ENCODE measurements at regions not wholly inside any gene's neighbourhood (a gene's known extent, or its start where the extent isn't known, plus 50 kb on each side); places are given as distances from the start of the nearest gene placed in this dataset.

DNA sequence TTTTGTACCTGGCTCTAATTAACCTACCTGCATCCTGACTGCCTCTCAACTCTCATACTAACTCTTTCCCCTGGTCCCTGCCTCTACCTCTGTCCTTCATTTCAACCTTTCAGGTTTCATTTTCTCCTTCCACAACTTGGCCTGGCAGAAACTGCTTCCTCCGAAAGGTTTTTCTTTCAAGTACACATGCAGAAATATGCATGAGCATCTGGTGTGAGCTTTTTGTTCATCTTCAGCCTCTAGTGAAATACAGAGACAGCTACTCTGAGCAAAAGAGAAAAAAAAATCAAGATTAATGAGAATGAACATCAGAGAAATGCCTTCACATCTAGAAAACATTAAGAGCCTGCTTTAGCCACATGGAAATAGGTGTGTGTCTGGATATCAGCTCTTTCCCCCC lies 297.9 kb upstream of the PCSK5 start:
- Histone ChIP-seq H3K79me2 (ENCODE audit: insufficient read depth, low read length) (no peaks in the 10 kb centered on the region), H3K9ac (ENCODE audit: low read length) (no peak overlapping the region), H3K4me2 (ENCODE audit: low read length) (no peak overlapping the region), H2AFZ (ENCODE audit: low read depth, low read length, poor library complexity, severe bottlenecking) (no peak overlapping the region), H4K20me1 (ENCODE audit: insufficient read depth) (no peaks in the 10 kb centered on the region), H3K27me3 (ENCODE audit: insufficient read depth, low read length) (0 out of 2 replicates have a peak, but pooled peaks cover 8% of the 10 kb centered on the region), H3K27ac (ENCODE audit: low read depth, low read length) (no peak overlapping the region), H3K36me3 (ENCODE audit: control insufficient read depth in 1 of 2, insufficient read depth in 2 of 2, low read length in 2 of 2) (no peaks in the 10 kb centered on the region), H3K9me2 (ENCODE audit: insufficient read depth) (no peaks in the 10 kb centered on the region), H3K4me3 (replicated peaks in 1 of 2; ENCODE audit: low read depth in 1 of 2, low read length in 2 of 2) (no peak overlapping the region), H3K4me1 (ENCODE audit: control insufficient read depth in 1 of 2, insufficient read depth in 2 of 2, low read length in 2 of 2) (no peaks in the 10 kb centered on the region), H3K9me3 (ENCODE audit: control insufficient read depth in 1 of 2, insufficient read depth in 1 of 2, low read depth in 1 of 2, low read length in 2 of 2) (no peaks in the 10 kb centered on the region)
- POLR2A ChIA-PET: no interaction called here
- TF ChIP-seq CBX3 (IDR thresholded peaks at IDR 0.05; ENCODE audit: low read depth) (no peak), SRF (IDR thresholded peaks at IDR 0.05; ENCODE audit: low read depth) (no peak), CEBPB (IDR thresholded peaks at IDR 0.05; ENCODE audit: low read depth) (no peak), POLR2AphosphoS5 (IDR thresholded peaks at IDR 0.05; ENCODE audit: low read depth, low read length) (no peak), YY1 (IDR thresholded peaks at IDR 0.05; ENCODE audit: extremely low read depth, insufficient replicate concordance, low read depth, low read length) (no peak), ELF1 (IDR thresholded peaks at IDR 0.05; ENCODE audit: borderline replicate concordance, low read depth) (no peak), RAD21 (IDR thresholded peaks at IDR 0.05; ENCODE audit: low read depth) (no peak), TCF7L2 (IDR thresholded peaks at IDR 0.05; ENCODE audit: borderline replicate concordance, extremely low read depth, insufficient read depth, insufficient read length) (no peak), EGR1 (IDR thresholded peaks at IDR 0.05; ENCODE audit: low read depth) (no peak), SIN3A (IDR thresholded peaks at IDR 0.05; ENCODE audit: low read depth) (no peak), FOSL1 (IDR thresholded peaks at IDR 0.05; ENCODE audit: low read depth) (no peak), ZFX (IDR thresholded peaks at IDR 0.05) (no peak), POLR2A (IDR thresholded peaks at IDR 0.05; ENCODE audit: borderline replicate concordance, extremely low read depth, insufficient read depth, insufficient read length) (no peak), SP1 (IDR thresholded peaks at IDR 0.05; ENCODE audit: low read depth) (no peak), EZH2 (IDR thresholded peaks at IDR 0.05) (no peak)
- TF ChIP-seq, protein P1, sequence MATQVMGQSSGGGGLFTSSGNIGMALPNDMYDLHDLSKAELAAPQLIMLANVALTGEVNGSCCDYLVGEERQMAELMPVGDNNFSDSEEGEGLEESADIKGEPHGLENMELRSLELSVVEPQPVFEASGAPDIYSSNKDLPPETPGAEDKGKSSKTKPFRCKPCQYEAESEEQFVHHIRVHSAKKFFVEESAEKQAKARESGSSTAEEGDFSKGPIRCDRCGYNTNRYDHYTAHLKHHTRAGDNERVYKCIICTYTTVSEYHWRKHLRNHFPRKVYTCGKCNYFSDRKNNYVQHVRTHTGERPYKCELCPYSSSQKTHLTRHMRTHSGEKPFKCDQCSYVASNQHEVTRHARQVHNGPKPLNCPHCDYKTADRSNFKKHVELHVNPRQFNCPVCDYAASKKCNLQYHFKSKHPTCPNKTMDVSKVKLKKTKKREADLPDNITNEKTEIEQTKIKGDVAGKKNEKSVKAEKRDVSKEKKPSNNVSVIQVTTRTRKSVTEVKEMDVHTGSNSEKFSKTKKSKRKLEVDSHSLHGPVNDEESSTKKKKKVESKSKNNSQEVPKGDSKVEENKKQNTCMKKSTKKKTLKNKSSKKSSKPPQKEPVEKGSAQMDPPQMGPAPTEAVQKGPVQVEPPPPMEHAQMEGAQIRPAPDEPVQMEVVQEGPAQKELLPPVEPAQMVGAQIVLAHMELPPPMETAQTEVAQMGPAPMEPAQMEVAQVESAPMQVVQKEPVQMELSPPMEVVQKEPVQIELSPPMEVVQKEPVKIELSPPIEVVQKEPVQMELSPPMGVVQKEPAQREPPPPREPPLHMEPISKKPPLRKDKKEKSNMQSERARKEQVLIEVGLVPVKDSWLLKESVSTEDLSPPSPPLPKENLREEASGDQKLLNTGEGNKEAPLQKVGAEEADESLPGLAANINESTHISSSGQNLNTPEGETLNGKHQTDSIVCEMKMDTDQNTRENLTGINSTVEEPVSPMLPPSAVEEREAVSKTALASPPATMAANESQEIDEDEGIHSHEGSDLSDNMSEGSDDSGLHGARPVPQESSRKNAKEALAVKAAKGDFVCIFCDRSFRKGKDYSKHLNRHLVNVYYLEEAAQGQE (IDR thresholded peaks at IDR 0.05; ENCODE audit: low read depth): no peak
- TF ChIP-seq, protein P2, sequence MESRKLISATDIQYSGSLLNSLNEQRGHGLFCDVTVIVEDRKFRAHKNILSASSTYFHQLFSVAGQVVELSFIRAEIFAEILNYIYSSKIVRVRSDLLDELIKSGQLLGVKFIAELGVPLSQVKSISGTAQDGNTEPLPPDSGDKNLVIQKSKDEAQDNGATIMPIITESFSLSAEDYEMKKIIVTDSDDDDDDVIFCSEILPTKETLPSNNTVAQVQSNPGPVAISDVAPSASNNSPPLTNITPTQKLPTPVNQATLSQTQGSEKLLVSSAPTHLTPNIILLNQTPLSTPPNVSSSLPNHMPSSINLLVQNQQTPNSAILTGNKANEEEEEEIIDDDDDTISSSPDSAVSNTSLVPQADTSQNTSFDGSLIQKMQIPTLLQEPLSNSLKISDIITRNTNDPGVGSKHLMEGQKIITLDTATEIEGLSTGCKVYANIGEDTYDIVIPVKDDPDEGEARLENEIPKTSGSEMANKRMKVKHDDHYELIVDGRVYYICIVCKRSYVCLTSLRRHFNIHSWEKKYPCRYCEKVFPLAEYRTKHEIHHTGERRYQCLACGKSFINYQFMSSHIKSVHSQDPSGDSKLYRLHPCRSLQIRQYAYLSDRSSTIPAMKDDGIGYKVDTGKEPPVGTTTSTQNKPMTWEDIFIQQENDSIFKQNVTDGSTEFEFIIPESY (IDR thresholded peaks at IDR 0.05; ENCODE audit: extremely low read depth, insufficient replicate concordance, low read length): no peak
- TF ChIP-seq, protein P3, sequence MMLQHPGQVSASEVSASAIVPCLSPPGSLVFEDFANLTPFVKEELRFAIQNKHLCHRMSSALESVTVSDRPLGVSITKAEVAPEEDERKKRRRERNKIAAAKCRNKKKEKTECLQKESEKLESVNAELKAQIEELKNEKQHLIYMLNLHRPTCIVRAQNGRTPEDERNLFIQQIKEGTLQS (IDR thresholded peaks at IDR 0.05): no peak
- TF ChIP-seq, protein P4, sequence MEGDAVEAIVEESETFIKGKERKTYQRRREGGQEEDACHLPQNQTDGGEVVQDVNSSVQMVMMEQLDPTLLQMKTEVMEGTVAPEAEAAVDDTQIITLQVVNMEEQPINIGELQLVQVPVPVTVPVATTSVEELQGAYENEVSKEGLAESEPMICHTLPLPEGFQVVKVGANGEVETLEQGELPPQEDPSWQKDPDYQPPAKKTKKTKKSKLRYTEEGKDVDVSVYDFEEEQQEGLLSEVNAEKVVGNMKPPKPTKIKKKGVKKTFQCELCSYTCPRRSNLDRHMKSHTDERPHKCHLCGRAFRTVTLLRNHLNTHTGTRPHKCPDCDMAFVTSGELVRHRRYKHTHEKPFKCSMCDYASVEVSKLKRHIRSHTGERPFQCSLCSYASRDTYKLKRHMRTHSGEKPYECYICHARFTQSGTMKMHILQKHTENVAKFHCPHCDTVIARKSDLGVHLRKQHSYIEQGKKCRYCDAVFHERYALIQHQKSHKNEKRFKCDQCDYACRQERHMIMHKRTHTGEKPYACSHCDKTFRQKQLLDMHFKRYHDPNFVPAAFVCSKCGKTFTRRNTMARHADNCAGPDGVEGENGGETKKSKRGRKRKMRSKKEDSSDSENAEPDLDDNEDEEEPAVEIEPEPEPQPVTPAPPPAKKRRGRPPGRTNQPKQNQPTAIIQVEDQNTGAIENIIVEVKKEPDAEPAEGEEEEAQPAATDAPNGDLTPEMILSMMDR (IDR thresholded peaks at IDR 0.05 in 2 of 3, conservative IDR thresholded peaks at IDR 0.05 in 1 of 3; ENCODE audit: borderline replicate concordance in 1 of 3, insufficient read depth in 1 of 3, low read depth in 2 of 3, low read length in 2 of 3): no peak
- BruUV-seq (replicated peaks): no TSS peak
- DNase-seq (ENCODE audit: low read depth, low spot score): no peak
- intact Hi-C loops (cut with micrococcal nuclease): loop anchor here (10.0 kb wide), 2 partner anchors 252 to 702 kb away; no protein-coding TSS in a partner anchor
- ATAC-seq: no peak
- CTCF ChIA-PET: no interaction called here
- RAD21 ChIA-PET (ENCODE audit: low non-redundant PET in 1 of 2, low total read pairs in 2 of 2, uncharacterized antibody in 2 of 2, unreplicated experiment in 2 of 2): no interaction called here
